ENCODE measurements at regions not wholly inside any gene's neighbourhood (a gene's known extent, or its start where the extent isn't known, plus 50 kb on each side); places are given as distances from the start of the nearest gene placed in this dataset.

DNA sequence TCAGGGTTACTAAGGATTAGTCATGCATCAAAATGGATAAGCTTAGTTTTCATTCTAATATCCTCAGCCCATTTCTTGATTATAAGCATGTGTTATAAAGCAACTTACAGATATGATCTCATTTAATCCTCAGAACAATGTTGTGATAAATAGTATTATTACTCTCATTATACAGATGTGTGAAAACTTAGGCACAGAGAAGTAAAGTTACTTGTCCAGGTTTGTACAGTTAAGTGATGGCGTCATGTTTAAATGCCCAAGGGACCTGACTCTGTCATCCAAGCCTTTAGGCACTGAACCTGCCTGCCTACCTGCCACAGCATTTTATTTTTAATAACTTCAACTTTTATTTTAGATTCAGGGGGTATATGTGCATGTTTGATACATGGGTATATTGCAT is 472.9 kb upstream of the SEMA6D start:
- no peak for DNase-seq (ENCODE audit: low read depth)

GRCh38 chr15:47246317-47246716 is 471.0 kb upstream of the SEMA6D start:
- TF ChIP-seq, protein P1, sequence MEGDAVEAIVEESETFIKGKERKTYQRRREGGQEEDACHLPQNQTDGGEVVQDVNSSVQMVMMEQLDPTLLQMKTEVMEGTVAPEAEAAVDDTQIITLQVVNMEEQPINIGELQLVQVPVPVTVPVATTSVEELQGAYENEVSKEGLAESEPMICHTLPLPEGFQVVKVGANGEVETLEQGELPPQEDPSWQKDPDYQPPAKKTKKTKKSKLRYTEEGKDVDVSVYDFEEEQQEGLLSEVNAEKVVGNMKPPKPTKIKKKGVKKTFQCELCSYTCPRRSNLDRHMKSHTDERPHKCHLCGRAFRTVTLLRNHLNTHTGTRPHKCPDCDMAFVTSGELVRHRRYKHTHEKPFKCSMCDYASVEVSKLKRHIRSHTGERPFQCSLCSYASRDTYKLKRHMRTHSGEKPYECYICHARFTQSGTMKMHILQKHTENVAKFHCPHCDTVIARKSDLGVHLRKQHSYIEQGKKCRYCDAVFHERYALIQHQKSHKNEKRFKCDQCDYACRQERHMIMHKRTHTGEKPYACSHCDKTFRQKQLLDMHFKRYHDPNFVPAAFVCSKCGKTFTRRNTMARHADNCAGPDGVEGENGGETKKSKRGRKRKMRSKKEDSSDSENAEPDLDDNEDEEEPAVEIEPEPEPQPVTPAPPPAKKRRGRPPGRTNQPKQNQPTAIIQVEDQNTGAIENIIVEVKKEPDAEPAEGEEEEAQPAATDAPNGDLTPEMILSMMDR (IDR thresholded peaks at IDR 0.05; ENCODE audit: insufficient read depth, low read length) = no peak
- no peak overlapping the region for H3K4me3 ChIP-seq (ENCODE audit: low read depth, low read length)
- no peak for DNase-seq (ENCODE audit: low read depth)

More for the DNA sequence above, 472.9 kb upstream of the SEMA6D start:
- no peak overlapping the region for H3K4me3 ChIP-seq (ENCODE audit: low read depth, low read length)
- TF ChIP-seq, protein P1 (IDR thresholded peaks at IDR 0.05; ENCODE audit: insufficient read depth, low read length) = no peak

GRCh38 chr15:47258521-47258920 is 458.8 kb upstream of the SEMA6D start:
- H3K4me3 ChIP-seq (ENCODE audit: low read depth, low read length) = no peak overlapping the region
- DNase-seq (ENCODE audit: low read depth) = no peak
- TF ChIP-seq, protein P1 (IDR thresholded peaks at IDR 0.05; ENCODE audit: insufficient read depth, low read length) = no peak

GRCh38 chr15:47265686-47266085 is 451.6 kb upstream of the SEMA6D start:
- DNase-seq (ENCODE audit: low read depth) = no peak
- no peak overlapping the region for H3K4me3 ChIP-seq (ENCODE audit: low read depth, low read length)
- TF ChIP-seq, protein P1 (IDR thresholded peaks at IDR 0.05; ENCODE audit: insufficient read depth, low read length) = no peak

- no peak overlapping the region for H3K4me3 ChIP-seq (ENCODE audit: low read depth, low read length)
- DNase-seq (ENCODE audit: low read depth) = no peak
Measured at GRCh38 chr15:47266566-47266965, 450.7 kb upstream of the SEMA6D start.

DNA sequence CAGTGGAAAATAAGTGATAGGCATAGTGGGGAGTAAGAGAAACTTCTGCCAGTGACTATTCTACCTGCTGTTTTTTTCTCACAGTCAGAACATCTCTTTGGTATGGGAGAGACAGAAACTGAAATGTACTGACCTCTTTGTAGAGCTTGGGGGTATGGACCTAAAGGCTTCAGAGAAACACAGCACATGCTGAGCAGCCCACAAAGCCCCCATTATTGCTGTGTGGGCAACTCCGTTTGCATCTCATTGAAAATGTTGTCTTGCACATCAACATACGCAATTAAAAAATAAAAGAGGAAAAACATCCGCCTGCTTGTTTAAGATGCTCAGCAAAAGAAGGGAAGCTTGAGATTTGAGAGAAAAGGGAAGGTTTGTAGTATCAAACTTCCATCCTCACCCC is 443.4 kb upstream of the SEMA6D start:
- TF ChIP-seq, protein P1 (IDR thresholded peaks at IDR 0.05; ENCODE audit: insufficient read depth, low read length) = no peak
- DNase-seq (ENCODE audit: low read depth) = no peak
- H3K4me3 ChIP-seq (ENCODE audit: low read depth, low read length) = no peak overlapping the region

More at GRCh38 chr15:47266566-47266965, 450.7 kb upstream of the SEMA6D start:
- TF ChIP-seq, protein P1 (IDR thresholded peaks at IDR 0.05; ENCODE audit: insufficient read depth, low read length) = no peak

GRCh38 chr15:47283246-47283645 is 434.1 kb upstream of the SEMA6D start:
- no peak overlapping the region for H3K4me3 ChIP-seq (ENCODE audit: low read depth, low read length)
- TF ChIP-seq, protein P1 (IDR thresholded peaks at IDR 0.05; ENCODE audit: insufficient read depth, low read length) = no peak
- no peak for DNase-seq (ENCODE audit: low read depth)

Measured in fibroblast of the aortic adventitia (primary cell).